ENCODE measurements at regions not wholly inside any gene's neighbourhood (a gene's known extent, or its start where the extent isn't known, plus 50 kb on each side); places are given as distances from the start of the nearest gene placed in this dataset.

DNA sequence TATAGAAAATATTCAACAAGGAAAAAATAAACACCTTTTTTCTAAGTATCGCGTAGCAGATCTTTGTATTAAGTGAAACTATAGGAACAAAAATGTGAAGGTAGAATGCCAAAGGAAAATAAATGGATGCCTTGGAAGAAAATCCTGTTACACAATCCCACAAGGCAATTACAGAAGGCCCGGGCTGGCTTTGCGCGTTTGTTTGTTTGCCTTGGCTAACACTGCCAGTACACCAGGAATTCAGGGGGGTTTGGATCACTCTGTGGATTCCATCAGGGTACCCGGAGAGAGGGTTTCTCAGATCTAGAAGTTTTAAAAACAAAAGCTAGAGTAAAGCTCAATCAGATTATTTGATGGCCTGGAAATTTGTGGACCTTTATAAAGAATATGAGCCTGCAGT is 478.3 kb downstream of the FBXO15 start:
- TF ChIP-seq, protein P1, sequence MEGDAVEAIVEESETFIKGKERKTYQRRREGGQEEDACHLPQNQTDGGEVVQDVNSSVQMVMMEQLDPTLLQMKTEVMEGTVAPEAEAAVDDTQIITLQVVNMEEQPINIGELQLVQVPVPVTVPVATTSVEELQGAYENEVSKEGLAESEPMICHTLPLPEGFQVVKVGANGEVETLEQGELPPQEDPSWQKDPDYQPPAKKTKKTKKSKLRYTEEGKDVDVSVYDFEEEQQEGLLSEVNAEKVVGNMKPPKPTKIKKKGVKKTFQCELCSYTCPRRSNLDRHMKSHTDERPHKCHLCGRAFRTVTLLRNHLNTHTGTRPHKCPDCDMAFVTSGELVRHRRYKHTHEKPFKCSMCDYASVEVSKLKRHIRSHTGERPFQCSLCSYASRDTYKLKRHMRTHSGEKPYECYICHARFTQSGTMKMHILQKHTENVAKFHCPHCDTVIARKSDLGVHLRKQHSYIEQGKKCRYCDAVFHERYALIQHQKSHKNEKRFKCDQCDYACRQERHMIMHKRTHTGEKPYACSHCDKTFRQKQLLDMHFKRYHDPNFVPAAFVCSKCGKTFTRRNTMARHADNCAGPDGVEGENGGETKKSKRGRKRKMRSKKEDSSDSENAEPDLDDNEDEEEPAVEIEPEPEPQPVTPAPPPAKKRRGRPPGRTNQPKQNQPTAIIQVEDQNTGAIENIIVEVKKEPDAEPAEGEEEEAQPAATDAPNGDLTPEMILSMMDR (IDR thresholded peaks at IDR 0.05) = no peak
- DNase-seq (ENCODE audit: low spot score) = no peak

DNA sequence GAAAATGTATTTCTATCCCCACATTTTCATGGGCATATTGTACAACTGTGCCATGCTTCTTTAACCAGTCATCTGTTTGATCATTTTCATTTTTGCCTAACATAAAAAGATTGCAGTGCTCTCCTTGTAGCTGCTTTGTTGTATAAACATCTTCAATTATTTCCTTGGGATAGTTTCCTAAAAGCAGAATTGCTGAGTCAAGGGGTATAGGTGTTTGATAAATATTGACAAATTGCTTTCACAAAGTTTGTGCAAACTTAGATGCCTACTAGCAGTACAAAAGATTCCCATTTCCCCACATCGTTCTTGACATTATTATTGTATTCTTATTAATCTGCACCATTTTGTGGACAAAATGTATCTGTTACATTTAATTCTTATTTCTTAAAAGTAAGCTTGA is 479.6 kb downstream of the FBXO15 start:
- DNase-seq (ENCODE audit: low spot score) = no peak
- TF ChIP-seq, protein P1 (IDR thresholded peaks at IDR 0.05) = no peak
- Histone ChIP-seq H3K4me3 (no peak overlapping the region), H3K27ac (no peak overlapping the region)

More for the DNA sequence above, 478.3 kb downstream of the FBXO15 start:
- no peak overlapping the region for H3K4me3 ChIP-seq
- no peak overlapping the region for H3K27ac ChIP-seq

DNA sequence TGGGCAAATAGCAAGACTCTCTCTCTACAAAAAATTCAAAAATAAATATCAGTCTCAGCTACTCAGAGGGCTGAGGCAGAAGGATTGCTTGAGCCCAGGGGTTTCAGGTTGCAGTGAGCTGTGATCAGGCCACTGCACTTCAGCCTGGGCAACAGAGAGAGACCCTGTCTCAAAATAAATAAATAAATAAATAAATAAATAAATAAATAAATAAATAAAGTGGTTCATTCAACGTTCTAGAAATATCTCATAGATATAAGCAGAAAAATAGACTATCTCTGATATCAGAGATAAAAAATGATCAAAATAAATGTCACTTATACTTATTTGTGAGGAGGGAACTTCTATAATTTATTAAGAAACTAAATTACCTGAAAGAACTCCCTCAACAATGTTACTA is 480.9 kb downstream of the FBXO15 start:
- TF ChIP-seq, protein P1 (IDR thresholded peaks at IDR 0.05) = no peak

DNA sequence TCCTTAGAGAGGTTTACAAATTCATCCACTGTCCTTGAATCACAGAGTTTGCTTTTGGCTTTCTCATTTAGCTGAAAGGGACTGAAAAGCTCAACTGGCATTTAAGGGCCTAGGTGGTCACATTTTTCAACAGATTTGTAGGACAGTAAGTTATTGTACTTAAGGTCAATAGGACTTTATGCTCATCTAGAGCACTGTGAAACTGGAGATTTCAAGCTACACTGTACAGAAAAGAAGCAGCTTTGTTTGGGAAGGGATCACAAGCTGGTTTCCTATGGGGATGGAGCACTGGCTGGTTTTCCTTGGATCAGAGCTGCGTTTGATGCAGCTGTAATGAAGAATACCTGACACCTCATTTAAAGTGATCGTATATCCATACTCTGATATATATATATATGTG is 482.7 kb downstream of the FBXO15 start:
- Histone ChIP-seq H3K27ac (no peak overlapping the region), H3K4me3 (no peak overlapping the region)
- TF ChIP-seq, protein P1 (IDR thresholded peaks at IDR 0.05) = no peak
- DNase-seq (ENCODE audit: low spot score) = no peak

More for the DNA sequence above, 480.9 kb downstream of the FBXO15 start:
- DNase-seq (ENCODE audit: low spot score) = no peak
- H3K4me3 ChIP-seq = no peak overlapping the region
- no peak overlapping the region for H3K27ac ChIP-seq

DNA sequence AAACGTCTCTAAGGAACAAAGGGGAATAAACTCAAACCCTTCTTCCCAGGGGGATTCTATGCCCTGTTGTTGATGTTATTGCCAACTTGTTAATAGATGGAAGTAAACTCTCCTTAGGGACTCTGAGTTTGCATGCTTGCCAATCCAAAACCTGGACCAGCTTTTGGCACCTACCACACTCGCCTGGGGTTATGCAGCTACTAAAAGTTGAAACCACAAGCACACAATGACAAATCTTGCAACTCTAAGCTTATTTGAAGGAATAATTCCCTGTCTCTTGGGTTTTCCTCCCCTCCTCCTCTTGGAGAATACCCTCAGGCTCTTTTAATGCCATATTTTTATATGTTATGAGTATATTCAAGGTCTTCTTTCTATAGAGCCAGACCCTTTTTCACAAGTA is 484.1 kb downstream of the FBXO15 start:
- H3K27ac ChIP-seq = no peak overlapping the region
- no peak overlapping the region for H3K4me3 ChIP-seq
- TF ChIP-seq, protein P1 (IDR thresholded peaks at IDR 0.05) = no peak
- DNase-seq (ENCODE audit: low spot score) = no peak

DNA sequence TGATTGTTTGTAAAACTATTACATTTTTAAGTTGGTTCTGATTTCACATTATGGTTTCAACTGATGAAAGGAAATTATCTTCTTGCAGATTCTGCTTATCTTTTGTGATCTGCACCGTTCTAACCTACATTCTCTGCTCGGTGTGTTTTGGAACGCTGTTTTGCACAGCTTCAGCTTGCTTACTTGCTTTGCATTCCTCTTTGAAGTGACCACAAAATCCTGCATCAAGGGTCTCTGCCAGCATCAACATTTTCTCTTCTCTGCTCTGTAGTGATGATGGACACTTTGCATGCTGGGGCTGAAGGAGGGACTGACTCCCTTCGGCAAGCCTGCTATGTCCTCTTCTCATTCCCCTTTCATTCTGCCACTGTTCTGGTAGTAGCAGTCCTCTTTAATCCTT is 485.2 kb downstream of the FBXO15 start:
- TF ChIP-seq, protein P1 (IDR thresholded peaks at IDR 0.05) = no peak
- Histone ChIP-seq H3K27ac (no peak overlapping the region), H3K4me3 (no peak overlapping the region)
- DNase-seq (ENCODE audit: low spot score) = no peak

DNA sequence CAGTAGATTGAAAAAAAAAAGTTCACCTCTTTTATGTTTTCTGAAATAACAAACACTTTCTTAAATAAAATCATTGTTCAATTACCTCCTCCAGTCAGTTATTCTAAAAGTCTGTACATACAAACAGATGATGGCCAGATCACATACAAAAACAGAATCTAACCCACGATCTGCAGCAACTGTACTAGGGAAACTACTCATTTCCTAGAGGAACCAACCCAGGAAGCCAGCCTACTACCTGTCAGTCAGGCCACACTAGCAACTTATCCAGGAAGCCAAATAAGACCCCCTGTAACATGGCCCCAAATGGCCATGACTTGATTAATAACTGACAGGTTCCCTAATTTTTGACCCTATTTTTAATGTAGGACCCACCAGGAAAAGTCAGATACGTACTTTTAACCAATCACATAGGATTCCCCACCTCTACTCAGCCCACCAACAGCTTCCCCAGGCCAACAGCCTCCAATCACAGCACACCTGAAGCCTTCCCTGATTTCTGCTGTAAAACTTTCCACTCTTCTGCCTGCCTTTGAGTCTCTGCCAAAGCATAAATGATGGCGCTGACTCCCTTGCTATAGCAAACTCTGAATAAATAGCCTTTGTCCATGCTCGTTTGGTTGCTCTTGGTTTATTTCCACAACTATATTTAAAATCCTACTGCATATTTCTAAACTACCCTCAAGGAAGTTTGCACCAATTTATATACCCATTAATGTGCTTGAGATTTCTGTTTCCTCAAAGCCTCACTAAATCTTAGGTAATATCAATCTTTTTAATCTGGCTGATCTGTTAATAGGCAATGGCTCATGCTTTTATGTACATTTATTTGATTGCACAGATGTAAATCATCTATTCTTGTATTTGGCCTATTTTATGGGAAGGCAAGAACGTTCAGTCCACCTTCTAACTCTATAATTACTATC is 486.4 kb downstream of the FBXO15 start:
- DNase-seq (ENCODE audit: low spot score) = no peak
- TF ChIP-seq, protein P1 (IDR thresholded peaks at IDR 0.05) = no peak
- no peak overlapping the region for H3K4me3 ChIP-seq
- no peak overlapping the region for H3K27ac ChIP-seq

All from coronary artery (tissue), 2 donors.